OCI-LY7 (cell line): ENCODE measurements at regions not wholly inside any gene's neighbourhood (a gene's known extent, or its start where the extent isn't known, plus 50 kb on each side); places are given as distances from the start of the nearest gene placed in this dataset.

Experiments used
- BruUV-seq: library from RNA; stranded (reverse); fragments of 400-500 nt; replicated peaks from 2 replicates; lab custom pipeline; 2021; lab: Mats Ljungman, UMichigan
- CTCF ChIA-PET: fragments of 300-600 bp; sonication (Branson Sonifier 250); formaldehyde crosslinking; loops from one replicate; lab custom pipeline; 2022; ENCODE audit warnings: antibody characterized with exemption; ENCODE audit not compliant: unreplicated experiment; lab: Charles Lee
- POLR2A ChIA-PET: fragments of 300-600 bp; sonication (Branson Sonifier 250); formaldehyde crosslinking; loops from one replicate; lab custom pipeline; 2022; ENCODE audit warnings: antibody characterized with exemption; lab: Charles Lee
- DNase-seq: peaks from one replicate; pipeline ENCODE4 v3.0.0-alpha.2; 2015; ENCODE audit warnings: low spot score
- H2AFZ ChIP-seq: fragments of 200-600 bp; sonication (generic), shearing (Covaris generic); 2 replicates; pipeline ENCODE4 v1.6.1; 2014; ENCODE audit warnings: mild to moderate bottlenecking, antibody characterized with exemption, low read length, moderate library complexity
- H3K27ac ChIP-seq: fragments of 200-600 bp; sonication (generic); 2 replicates; pipeline ENCODE4 v1.5.1; 2014; ENCODE audit warnings: mixed run types, low read depth, mild to moderate bottlenecking, moderate library complexity, low read length, inconsistent platforms; ENCODE audit not compliant: poor library complexity, severe bottlenecking
- H3K36me3 ChIP-seq: fragments of 200-600 bp; sonication (generic); 2 replicates; pipeline ENCODE4 v1.6.1; 2014; ENCODE audit warnings: mild to moderate bottlenecking, antibody characterized with exemption, low read length, moderate library complexity, mixed read lengths; ENCODE audit not compliant: insufficient read depth
- H3K4me1 ChIP-seq: fragments of 200-600 bp; sonication (generic); 2 replicates; pipeline ENCODE4 v1.5.1; 2014; ENCODE audit warnings: mild to moderate bottlenecking, low read length; ENCODE audit not compliant: insufficient read depth, poor library complexity, severe bottlenecking
- H3K4me2 ChIP-seq: fragments of 200-600 bp; sonication (generic); 2 replicates; pipeline ENCODE4 v1.6.1; 2014; ENCODE audit warnings: mild to moderate bottlenecking, low read length
- H3K4me3 ChIP-seq: fragments of 200-600 bp; sonication (generic); 2 replicates; pipeline ENCODE4 v1.5.1; 2014; ENCODE audit warnings: mild to moderate bottlenecking, low read depth, low read length; ENCODE audit not compliant: poor library complexity, severe bottlenecking
- H3K79me2 ChIP-seq: fragments of 200-600 bp; sonication (generic); 2 replicates; pipeline ENCODE4 v1.6.1; 2016; ENCODE audit warnings: low read depth, mild to moderate bottlenecking, low read length, moderate library complexity, mixed read lengths; ENCODE audit not compliant: insufficient read depth
- H3K9me2 ChIP-seq: fragments of 200-600 bp; sonication (generic); 2 replicates; pipeline ENCODE4 v1.6.1; 2016; ENCODE audit warnings: mild to moderate bottlenecking, low read length, mixed read lengths; ENCODE audit not compliant: insufficient read depth
- H3K9me3 ChIP-seq: fragments of 200-600 bp; sonication (generic); 2 replicates; pipeline ENCODE4 v1.6.1; 2014; ENCODE audit warnings: mild to moderate bottlenecking, mixed run types, low read length, mixed read lengths
- H4K20me1 ChIP-seq: fragments of 200-600 bp; sonication (generic); 2 replicates; pipeline ENCODE4 v1.6.1; 2014; ENCODE audit warnings: mild to moderate bottlenecking, antibody characterized with exemption, low read length, moderate library complexity, mixed read lengths; ENCODE audit not compliant: insufficient read depth
- EZH2phosphoT487 ChIP-seq: fragments of 200-600 bp; sonication (generic); IDR thresholded peaks from 2 replicates; pipeline ENCODE4 v1.6.1; 2018; ENCODE audit warnings: low read depth, borderline replicate concordance, mild to moderate bottlenecking, mixed run types, antibody characterized with exemption, low read length, moderate library complexity, mixed read lengths
- intact Hi-C: fragments of 100-400 bp; cut with micrococcal nuclease; formaldehyde crosslinking; loops from one replicate; pipeline ENCODE4 v1.10.0; 2022; ENCODE audit not compliant: unreplicated experiment
- TF ChIP-seq, protein P1 (sequence below): fragments of 200-600 bp; sonication (generic); conservative IDR thresholded peaks from 2 replicates; pipeline ENCODE4 v1.5.1; 2014; ENCODE audit warnings: mild to moderate bottlenecking, antibody characterized with exemption, low read length, moderate library complexity, mixed read lengths

DNA sequence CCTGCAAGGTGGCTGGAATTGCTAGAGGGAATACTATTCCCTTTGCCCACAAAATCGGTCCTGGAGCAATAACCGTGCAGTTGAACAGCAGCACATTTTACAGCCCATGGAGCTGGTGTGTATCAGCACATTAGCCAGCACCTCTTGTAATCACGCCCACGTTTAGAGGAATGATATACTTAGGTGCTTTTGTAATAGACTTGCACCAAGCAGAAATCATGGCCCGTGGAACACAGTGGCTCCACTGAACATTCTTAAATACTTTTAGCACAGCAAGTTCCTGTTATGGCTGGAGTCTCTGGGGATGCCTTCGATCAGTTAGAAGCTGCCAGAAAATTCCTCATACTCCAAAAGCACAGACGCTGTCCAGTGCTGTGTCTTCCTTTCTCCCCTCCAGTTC lies 218.1 kb upstream of the FAM78B start:
- intact Hi-C loops: no loop called here
- H3K79me2 ChIP-seq: no peaks in the 10 kb centered on the region
- no peaks in the 10 kb centered on the region for H4K20me1 ChIP-seq
- ChIA-PET POLR2A (no interaction called here), CTCF (no interaction called here)
- H2AFZ ChIP-seq: no peak overlapping the region
- no TSS peak for BruUV-seq
- no peak for DNase-seq
- H3K4me2 ChIP-seq: no peak overlapping the region
- no peaks in the 10 kb centered on the region for H3K9me3 ChIP-seq
- H3K9me2 ChIP-seq: no peaks in the 10 kb centered on the region
- H3K27ac ChIP-seq: no peak overlapping the region
- no peaks in the 10 kb centered on the region for H3K36me3 ChIP-seq
- no peak overlapping the region for H3K4me3 ChIP-seq
- TF ChIP-seq, protein P1, sequence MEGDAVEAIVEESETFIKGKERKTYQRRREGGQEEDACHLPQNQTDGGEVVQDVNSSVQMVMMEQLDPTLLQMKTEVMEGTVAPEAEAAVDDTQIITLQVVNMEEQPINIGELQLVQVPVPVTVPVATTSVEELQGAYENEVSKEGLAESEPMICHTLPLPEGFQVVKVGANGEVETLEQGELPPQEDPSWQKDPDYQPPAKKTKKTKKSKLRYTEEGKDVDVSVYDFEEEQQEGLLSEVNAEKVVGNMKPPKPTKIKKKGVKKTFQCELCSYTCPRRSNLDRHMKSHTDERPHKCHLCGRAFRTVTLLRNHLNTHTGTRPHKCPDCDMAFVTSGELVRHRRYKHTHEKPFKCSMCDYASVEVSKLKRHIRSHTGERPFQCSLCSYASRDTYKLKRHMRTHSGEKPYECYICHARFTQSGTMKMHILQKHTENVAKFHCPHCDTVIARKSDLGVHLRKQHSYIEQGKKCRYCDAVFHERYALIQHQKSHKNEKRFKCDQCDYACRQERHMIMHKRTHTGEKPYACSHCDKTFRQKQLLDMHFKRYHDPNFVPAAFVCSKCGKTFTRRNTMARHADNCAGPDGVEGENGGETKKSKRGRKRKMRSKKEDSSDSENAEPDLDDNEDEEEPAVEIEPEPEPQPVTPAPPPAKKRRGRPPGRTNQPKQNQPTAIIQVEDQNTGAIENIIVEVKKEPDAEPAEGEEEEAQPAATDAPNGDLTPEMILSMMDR: no peak
- TF ChIP-seq EZH2phosphoT487: no peak
- H3K4me1 ChIP-seq: no peaks in the 10 kb centered on the region

GRCh38 chr1:166390366-166391033 lies 223.7 kb upstream of the FAM78B start:
- no peak overlapping the region for H3K27ac ChIP-seq
- no peaks in the 10 kb centered on the region for H3K9me3 ChIP-seq
- H3K9me2 ChIP-seq: no peaks in the 10 kb centered on the region
- no peaks in the 10 kb centered on the region for H3K4me1 ChIP-seq
- intact Hi-C loops: no loop called here
- H4K20me1 ChIP-seq: no peaks in the 10 kb centered on the region
- no peak overlapping the region for H3K4me2 ChIP-seq
- H3K79me2 ChIP-seq: no peaks in the 10 kb centered on the region
- ChIA-PET POLR2A (no interaction called here), CTCF (no interaction called here)
- H2AFZ ChIP-seq: no peak overlapping the region
- no peak for DNase-seq
- no TSS peak for BruUV-seq
- no peaks in the 10 kb centered on the region for H3K36me3 ChIP-seq
- TF ChIP-seq EZH2phosphoT487: no peak
- TF ChIP-seq, protein P1: no peak
- no peak overlapping the region for H3K4me3 ChIP-seq

GRCh38 chr1:166391279-166392066 lies 224.7 kb upstream of the FAM78B start:
- Histone ChIP-seq H3K4me2 (no peak overlapping the region), H3K27ac (no peak overlapping the region), H3K4me3 (no peak overlapping the region), H3K4me1 (no peaks in the 10 kb centered on the region), H2AFZ (no peak overlapping the region), H3K9me2 (no peaks in the 10 kb centered on the region), H3K79me2 (no peaks in the 10 kb centered on the region), H3K36me3 (no peaks in the 10 kb centered on the region), H4K20me1 (no peaks in the 10 kb centered on the region), H3K9me3 (no peaks in the 10 kb centered on the region)
- ChIA-PET CTCF (no interaction called here), POLR2A (interaction anchor here (1.0 kb wide), 1 partner anchor 10 kb away, joined by 3 read pairs; no protein-coding TSS in a partner anchor)
- DNase-seq: no peak
- BruUV-seq: no TSS peak
- intact Hi-C loops: no loop called here
- TF ChIP-seq, protein P1: no peak
- no peak for TF ChIP-seq EZH2phosphoT487
